GM20000 (cell line): ENCODE measurements at regions not wholly inside any gene's neighbourhood (a gene's known extent, or its start where the extent isn't known, plus 50 kb on each side); places are given as distances from the start of the nearest gene placed in this dataset.

ENCODE experiments used
- DNase-seq: peaks from one replicate; pipeline ENCODE4 v3.0.0; 2012; ENCODE audit warnings: low spot score
- CTCF ChIP-seq: IDR thresholded peaks from 2 replicates; pipeline ENCODE4 v1.5.1; 2012; ENCODE audit warnings: mild to moderate bottlenecking, control low read depth; ENCODE audit errors: extremely low read depth, missing control alignments

- DNase-seq: no peak
- TF ChIP-seq CTCF: no peak
These were observed 722.1 kb upstream of the NR2F2 start for GRCh38 chr15:95608371-95608770.

- DNase-seq: no peak
- no peak for TF ChIP-seq CTCF
These were observed 721.4 kb upstream of the NR2F2 start for GRCh38 chr15:95609096-95609495.

GRCh38 chr15:95610945-95611344 is 719.6 kb upstream of the NR2F2 start:
- no peak for DNase-seq
- no peak for TF ChIP-seq CTCF

GRCh38 chr15:95615436-95615835 is 715.1 kb upstream of the NR2F2 start:
- no peak for DNase-seq
- TF ChIP-seq CTCF: no peak

GRCh38 chr15:95616306-95616705 is 714.2 kb upstream of the NR2F2 start:
- no peak for TF ChIP-seq CTCF

GRCh38 chr15:95620934-95621579 is 709.4 kb upstream of the NR2F2 start:
- no peak for DNase-seq
- no peak for TF ChIP-seq CTCF

More at GRCh38 chr15:95616306-95616705, 714.2 kb upstream of the NR2F2 start:
- DNase-seq: no peak

- TF ChIP-seq CTCF: no peak
- no peak for DNase-seq
These were observed 707.7 kb upstream of the NR2F2 start for GRCh38 chr15:95622843-95623242.
